ENCODE measurements at regions not wholly inside any gene's neighbourhood (a gene's known extent, or its start where the extent isn't known, plus 50 kb on each side); places are given as distances from the start of the nearest gene placed in this dataset.

GRCh38 chr5:1661311-1661710 is 137.6 kb upstream of the LPCAT1 start:
- TF ChIP-seq CREB3 (CRISPR knock-in tag; IDR thresholded peaks at IDR 0.05): no peak
- TF ChIP-seq ZBTB38 (CRISPR knock-in tag; IDR thresholded peaks at IDR 0.05): no peak
- no peak for TF ChIP-seq HMGXB4 (CRISPR knock-in tag; IDR thresholded peaks at IDR 0.05; ENCODE audit: borderline replicate concordance in 1 of 2, low read depth in 1 of 2)
- TF ChIP-seq IKZF4 (CRISPR knock-in tag; IDR thresholded peaks at IDR 0.05; ENCODE audit: borderline replicate concordance, low read depth, not compliant biosample characterization): no peak

Measured in HepG2 (cell line).